Progenitor cell of endocrine pancreas (in vitro differentiated cells): ENCODE measurements at regions not wholly inside any gene's neighbourhood (a gene's known extent, or its start where the extent isn't known, plus 50 kb on each side); places are given as distances from the start of the nearest gene placed in this dataset.

ENCODE experiments used
- DNase-seq: peaks from one replicate; pipeline ENCODE4 v3.0.0; 2021; ENCODE audit warnings: low spot score; ENCODE audit not compliant: unreplicated experiment
- H3K27ac Mint-ChIP-seq: 2 replicates; pipeline ENCODE4 v1.8.0; 2021; ENCODE audit warnings: mild to moderate bottlenecking, moderate library complexity, mixed read lengths
- H3K27me3 Mint-ChIP-seq: 2 replicates; pipeline ENCODE4 v1.8.0; 2021; ENCODE audit warnings: mixed read lengths
- H3K36me3 Mint-ChIP-seq: 2 replicates; pipeline ENCODE4 v1.8.0; 2022; ENCODE audit warnings: mixed read lengths; ENCODE audit not compliant: insufficient read depth
- H3K4me1 Mint-ChIP-seq: 2 replicates; pipeline ENCODE4 v1.8.0; 2021; ENCODE audit warnings: low read depth, mixed read lengths
- H3K4me3 Mint-ChIP-seq: 2 replicates; pipeline ENCODE4 v1.8.0; 2021; ENCODE audit warnings: low read depth, mild to moderate bottlenecking, moderate library complexity, mixed read lengths
- H3K9me3 Mint-ChIP-seq: 2 replicates; pipeline ENCODE4 v1.8.0; 2021; ENCODE audit warnings: low read depth, mixed read lengths
- CTCF ChIP-seq: fragments of 200-600 bp; sonication (generic); IDR thresholded peaks from one replicate; pipeline ENCODE4 v1.5.0; 2021; ENCODE audit warnings: antibody characterized with exemption, mild to moderate bottlenecking; ENCODE audit not compliant: unreplicated experiment

- Mint-ChIP-seq H3K27ac (no peak overlapping the region), H3K4me1 (no peaks in the 10 kb centered on the region), H3K27me3 (peaks cover 16% of the 10 kb centered on the region), H3K4me3 (no peak overlapping the region), H3K9me3 (no peaks in the 10 kb centered on the region), H3K36me3 (no peaks in the 10 kb centered on the region)
- DNase-seq: no peak
- TF ChIP-seq CTCF: no peak
Measured at GRCh38 chr2:60678551-60678950, 77.5 kb upstream of the PAPOLG start.

- Mint-ChIP-seq H3K27ac (no peak overlapping the region), H3K36me3 (no peaks in the 10 kb centered on the region), H3K9me3 (no peaks in the 10 kb centered on the region), H3K27me3 (peaks cover 16% of the 10 kb centered on the region), H3K4me1 (no peaks in the 10 kb centered on the region), H3K4me3 (no peak overlapping the region)
- no peak for TF ChIP-seq CTCF
- DNase-seq: no peak
Measured at GRCh38 chr2:60679036-60679780, 76.9 kb upstream of the PAPOLG start.

- no peak for TF ChIP-seq CTCF
- no peaks in the 10 kb centered on the region for H3K4me1 Mint-ChIP-seq
- no peak for DNase-seq
- no peaks in the 10 kb centered on the region for H3K27me3 Mint-ChIP-seq
- no peak overlapping the region for H3K27ac Mint-ChIP-seq
- no peak overlapping the region for H3K4me3 Mint-ChIP-seq
- H3K36me3 Mint-ChIP-seq: no peaks in the 10 kb centered on the region
- no peaks in the 10 kb centered on the region for H3K9me3 Mint-ChIP-seq
Measured at GRCh38 chr2:60693551-60693950, 62.5 kb upstream of the PAPOLG start.

GRCh38 chr2:60695793-60696192, 60.3 kb upstream of the PAPOLG start:
- no peak for TF ChIP-seq CTCF
- no peak for DNase-seq
- H3K36me3 Mint-ChIP-seq: no peaks in the 10 kb centered on the region
- no peaks in the 10 kb centered on the region for H3K27me3 Mint-ChIP-seq
- no peak overlapping the region for H3K4me3 Mint-ChIP-seq
- H3K4me1 Mint-ChIP-seq: no peaks in the 10 kb centered on the region
- H3K9me3 Mint-ChIP-seq: no peaks in the 10 kb centered on the region
- H3K27ac Mint-ChIP-seq: no peak overlapping the region

GRCh38 chr2:60699617-60700016, 56.5 kb upstream of the PAPOLG start:
- H3K27me3 Mint-ChIP-seq: no peaks in the 10 kb centered on the region
- H3K4me3 Mint-ChIP-seq: no peak overlapping the region
- H3K9me3 Mint-ChIP-seq: no peaks in the 10 kb centered on the region
- no peaks in the 10 kb centered on the region for H3K36me3 Mint-ChIP-seq
- TF ChIP-seq CTCF: no peak
- no peak for DNase-seq
- no peak overlapping the region for H3K27ac Mint-ChIP-seq
- H3K4me1 Mint-ChIP-seq: no peaks in the 10 kb centered on the region
